Mesenchymal stem cell (in vitro differentiated cells and primary cell): ENCODE measurements at regions not wholly inside any gene's neighbourhood (a gene's known extent, or its start where the extent isn't known, plus 50 kb on each side); places are given as distances from the start of the nearest gene placed in this dataset.

Source experiments
- DNase-seq: peaks from one replicate; pipeline ENCODE4 v3.0.0-alpha.2; 2013
- H2AFZ ChIP-seq: one replicate; pipeline ENCODE4 v1.6.1; 2013; ENCODE audit warnings: low read depth, mild to moderate bottlenecking, control low read depth, inconsistent platforms, low read length, moderate library complexity
- H2AK5ac ChIP-seq: 2 replicates; pipeline ENCODE4 v1.6.1; 2013; ENCODE audit warnings: low read length, moderate library complexity, mild to moderate bottlenecking, inconsistent platforms; ENCODE audit not compliant: severe bottlenecking
- H2BK120ac ChIP-seq: one replicate; pipeline ENCODE4 v1.6.1; 2013; ENCODE audit warnings: low read depth, mild to moderate bottlenecking, inconsistent platforms, low read length, moderate library complexity
- H2BK12ac ChIP-seq, 2 experiments: one replicate each; pipeline ENCODE4 v1.6.1; 2013; ENCODE audit warnings: inconsistent platforms in 2 of 2, low read length in 2 of 2, mild to moderate bottlenecking in 2 of 2, moderate library complexity in 2 of 2, control low read depth in 1 of 2
- H2BK15ac ChIP-seq: one replicate; pipeline ENCODE4 v1.6.1; 2013; ENCODE audit warnings: mild to moderate bottlenecking, low read depth, inconsistent platforms; ENCODE audit not compliant: poor library complexity, severe bottlenecking
- H2BK5ac ChIP-seq: 2 replicates; pipeline ENCODE4 v1.6.1; 2013; ENCODE audit warnings: low read depth, mild to moderate bottlenecking, low read length, control low read depth, inconsistent platforms; ENCODE audit not compliant: poor library complexity, severe bottlenecking
- H3K14ac ChIP-seq, 2 experiments: one replicate each; pipeline ENCODE4 v1.6.1; 2013; ENCODE audit warnings: inconsistent platforms in 2 of 2, low read length in 2 of 2, control low read depth in 1 of 2, mild to moderate bottlenecking in 1 of 2, moderate library complexity in 1 of 2
- H3K18ac ChIP-seq, 2 experiments: one replicate each; pipeline ENCODE4 v1.6.1; 2013; ENCODE audit warnings: inconsistent platforms in 2 of 2, low read length in 2 of 2, control low read depth in 1 of 2, low read depth in 1 of 2, mild to moderate bottlenecking in 1 of 2
- H3K23ac ChIP-seq, 2 experiments: one replicate each; pipeline ENCODE4 v1.6.1; 2013; ENCODE audit warnings: inconsistent platforms in 2 of 2, low read length in 2 of 2, mild to moderate bottlenecking in 2 of 2, moderate library complexity in 2 of 2, control low read depth in 1 of 2
- H3K27ac ChIP-seq: 2 replicates; pipeline ENCODE4 v1.5.1; 2013; ENCODE audit warnings: mild to moderate bottlenecking, moderate library complexity, low read length, control low read depth, inconsistent platforms; ENCODE audit not compliant: poor library complexity, severe bottlenecking
- H3K27me3 ChIP-seq, 2 experiments: 2 replicates each; pipeline versions ENCODE4 v1.6.1 to v1.7.0; 2013; ENCODE audit warnings: low read length in 2 of 2, mild to moderate bottlenecking in 2 of 2, moderate library complexity in 2 of 2, control low read depth in 1 of 2, inconsistent platforms in 1 of 2; ENCODE audit not compliant: control insufficient read depth in 1 of 2, insufficient read depth in 1 of 2
- H3K36me3 ChIP-seq, 2 experiments: 2 replicates each; pipeline versions ENCODE4 v1.6.1 to v1.7.0; 2013; ENCODE audit warnings: low read length in 2 of 2, control low read depth in 1 of 2, inconsistent platforms in 1 of 2, low read depth in 1 of 2, mild to moderate bottlenecking in 1 of 2; ENCODE audit not compliant: insufficient read depth in 2 of 2, control insufficient read depth in 1 of 2
- H3K4ac ChIP-seq, 2 experiments: one replicate each; pipeline ENCODE4 v1.6.1; 2013; ENCODE audit warnings: inconsistent platforms in 2 of 2, low read length in 2 of 2, mild to moderate bottlenecking in 2 of 2, moderate library complexity in 2 of 2, control low read depth in 1 of 2, low read depth in 1 of 2
- H3K4me1 ChIP-seq: 2 replicates; pipeline ENCODE4 v1.6.1; 2013; ENCODE audit warnings: low read depth, low read length, control low read depth; ENCODE audit not compliant: control insufficient read depth, insufficient read depth
- H3K4me2 ChIP-seq: 2 replicates; pipeline ENCODE4 v1.6.1; 2013; ENCODE audit warnings: low read length, mild to moderate bottlenecking, inconsistent platforms; ENCODE audit not compliant: poor library complexity, severe bottlenecking
- H3K4me3 ChIP-seq, 2 experiments: 2 replicates each; pipeline versions ENCODE4 v1.5.1 to v1.7.0; 2013; ENCODE audit warnings: low read length in 2 of 2, mild to moderate bottlenecking in 2 of 2, control low read depth in 1 of 2, low read depth in 1 of 2; ENCODE audit not compliant: insufficient read depth in 1 of 2
- H3K79me1 ChIP-seq: replicated peaks from 2 replicates; pipeline ENCODE4 v1.6.1; 2013; ENCODE audit warnings: mild to moderate bottlenecking, control low read depth, low read length, inconsistent platforms; ENCODE audit not compliant: poor library complexity, severe bottlenecking
- H3K9ac ChIP-seq: 2 replicates; pipeline ENCODE4 v1.7.0; 2013; ENCODE audit warnings: mild to moderate bottlenecking, low read length, moderate library complexity
- H3K9me3 ChIP-seq: 2 replicates; pipeline ENCODE4 v1.7.0; 2013; ENCODE audit warnings: mild to moderate bottlenecking, low read length; ENCODE audit not compliant: control insufficient read depth
- H4K8ac ChIP-seq: one replicate; pipeline ENCODE4 v1.6.1; 2013; ENCODE audit warnings: inconsistent platforms, mild to moderate bottlenecking, low read length, moderate library complexity
- H4K91ac ChIP-seq: one replicate; pipeline ENCODE4 v1.6.1; 2013; ENCODE audit warnings: mild to moderate bottlenecking, low read length, inconsistent platforms
- WGBS: methylation state at CpG from one replicate; pipeline ENCODE4 v1.1.7; 2013; ENCODE audit warnings: mixed read lengths; 5-methylcytosine and 5-hydroxymethylcytosine counted together

GRCh38 chr13:80783926-80784565 is 443.1 kb upstream of the SPRY2 start:
- no peak overlapping the region for H2BK5ac ChIP-seq
- no peak overlapping the region for H3K18ac ChIP-seq
- no peak overlapping the region for H2BK12ac ChIP-seq
- H4K8ac ChIP-seq: no peak overlapping the region
- no peak overlapping the region for H3K23ac ChIP-seq
- H3K14ac ChIP-seq: no peak overlapping the region
- WGBS: 95% methylated on average over 3 of the region's 3 CpGs
- H3K9me3 ChIP-seq: no peaks in the 10 kb centered on the region
- H2AK5ac ChIP-seq: no peak overlapping the region
- no peak overlapping the region for H3K4me3 ChIP-seq
- no peak overlapping the region for H2BK120ac ChIP-seq
- H3K4me2 ChIP-seq: no peak overlapping the region
- H3K9ac ChIP-seq: peak overlapping the region; percentile 76
- H3K27me3 ChIP-seq: no peaks in the 10 kb centered on the region
- H2BK15ac ChIP-seq: no peak overlapping the region
- no peaks in the 10 kb centered on the region for H3K79me1 ChIP-seq
- H3K4me1 ChIP-seq: no peaks in the 10 kb centered on the region
- no peak overlapping the region for H3K4ac ChIP-seq
- no peak overlapping the region for H3K27ac ChIP-seq
- H3K36me3 ChIP-seq: no peaks in the 10 kb centered on the region
- peak; percentile 17 for DNase-seq
- no peak overlapping the region for H4K91ac ChIP-seq
- no peak overlapping the region for H2AFZ ChIP-seq

GRCh38 chr13:80782441-80782840 is 441.5 kb upstream of the SPRY2 start:
- Histone ChIP-seq H3K79me1 (no peaks in the 10 kb centered on the region), H3K4me2 (no peak overlapping the region), H3K18ac (no peak overlapping the region), H3K27ac (no peak overlapping the region), H3K36me3 (no peaks in the 10 kb centered on the region), H3K9ac (no peak overlapping the region), H3K9me3 (no peaks in the 10 kb centered on the region), H3K4ac (no peak overlapping the region), H4K91ac (no peak overlapping the region), H2BK120ac (no peak overlapping the region), H3K23ac (no peak overlapping the region), H4K8ac (no peak overlapping the region), H2BK5ac (no peak overlapping the region), H3K4me3 (no peak overlapping the region), H2BK15ac (no peak overlapping the region), H3K14ac (no peak overlapping the region), H2AK5ac (no peak overlapping the region), H2BK12ac (no peak overlapping the region), H2AFZ (no peak overlapping the region), H3K27me3 (no peaks in the 10 kb centered on the region), H3K4me1 (no peaks in the 10 kb centered on the region)
- WGBS: no CpG with 5 or more reads among the region's 1 CpG
- no peak for DNase-seq

- no peak overlapping the region for H4K91ac ChIP-seq
- H3K18ac ChIP-seq: no peak overlapping the region
- 91% methylated on average over 1 of the region's 1 CpG for WGBS
- no peak overlapping the region for H2AK5ac ChIP-seq
- H3K4ac ChIP-seq: no peak overlapping the region
- no peak overlapping the region for H2BK12ac ChIP-seq
- H2BK120ac ChIP-seq: no peak overlapping the region
- H3K9me3 ChIP-seq: no peaks in the 10 kb centered on the region
- no peak overlapping the region for H3K9ac ChIP-seq
- no peak for DNase-seq
- no peak overlapping the region for H4K8ac ChIP-seq
- no peak overlapping the region for H3K27ac ChIP-seq
- no peak overlapping the region for H3K4me2 ChIP-seq
- no peak overlapping the region for H3K14ac ChIP-seq
- H3K4me3 ChIP-seq: no peak overlapping the region
- no peak overlapping the region for H2BK5ac ChIP-seq
- H3K36me3 ChIP-seq: no peaks in the 10 kb centered on the region
- H2BK15ac ChIP-seq: no peak overlapping the region
- no peak overlapping the region for H3K23ac ChIP-seq
- H2AFZ ChIP-seq: no peak overlapping the region
- no peaks in the 10 kb centered on the region for H3K4me1 ChIP-seq
- H3K79me1 ChIP-seq: no peaks in the 10 kb centered on the region
- no peaks in the 10 kb centered on the region for H3K27me3 ChIP-seq
Measured at GRCh38 chr13:80778297-80778696, 437.4 kb upstream of the SPRY2 start.

- no peak overlapping the region for H3K27ac ChIP-seq
- no peaks in the 10 kb centered on the region for H3K79me1 ChIP-seq
- H3K14ac ChIP-seq: no peak overlapping the region
- H3K27me3 ChIP-seq: no peaks in the 10 kb centered on the region
- H3K9ac ChIP-seq: no peak overlapping the region
- H2AFZ ChIP-seq: no peak overlapping the region
- H4K8ac ChIP-seq: no peak overlapping the region
- H3K4me2 ChIP-seq: no peak overlapping the region
- no peak overlapping the region for H3K23ac ChIP-seq
- no peak overlapping the region for H2BK15ac ChIP-seq
- no peaks in the 10 kb centered on the region for H3K4me1 ChIP-seq
- no peak overlapping the region for H3K4me3 ChIP-seq
- no peak overlapping the region for H2AK5ac ChIP-seq
- no peak overlapping the region for H4K91ac ChIP-seq
- H3K4ac ChIP-seq: no peak overlapping the region
- H2BK5ac ChIP-seq: no peak overlapping the region
- H3K36me3 ChIP-seq: no peaks in the 10 kb centered on the region
- H2BK12ac ChIP-seq: no peak overlapping the region
- H3K9me3 ChIP-seq: no peaks in the 10 kb centered on the region
- no peak overlapping the region for H2BK120ac ChIP-seq
- DNase-seq: no peak
- H3K18ac ChIP-seq: no peak overlapping the region
Measured at GRCh38 chr13:80757694-80758093, 416.8 kb upstream of the SPRY2 start.
